ENCODE measurements at regions not wholly inside any gene's neighbourhood (a gene's known extent, or its start where the extent isn't known, plus 50 kb on each side); places are given as distances from the start of the nearest gene placed in this dataset.

GRCh38 chr9:129363216-129363873, 185.3 kb upstream of the IER5L start:
- TF ChIP-seq, protein P1, sequence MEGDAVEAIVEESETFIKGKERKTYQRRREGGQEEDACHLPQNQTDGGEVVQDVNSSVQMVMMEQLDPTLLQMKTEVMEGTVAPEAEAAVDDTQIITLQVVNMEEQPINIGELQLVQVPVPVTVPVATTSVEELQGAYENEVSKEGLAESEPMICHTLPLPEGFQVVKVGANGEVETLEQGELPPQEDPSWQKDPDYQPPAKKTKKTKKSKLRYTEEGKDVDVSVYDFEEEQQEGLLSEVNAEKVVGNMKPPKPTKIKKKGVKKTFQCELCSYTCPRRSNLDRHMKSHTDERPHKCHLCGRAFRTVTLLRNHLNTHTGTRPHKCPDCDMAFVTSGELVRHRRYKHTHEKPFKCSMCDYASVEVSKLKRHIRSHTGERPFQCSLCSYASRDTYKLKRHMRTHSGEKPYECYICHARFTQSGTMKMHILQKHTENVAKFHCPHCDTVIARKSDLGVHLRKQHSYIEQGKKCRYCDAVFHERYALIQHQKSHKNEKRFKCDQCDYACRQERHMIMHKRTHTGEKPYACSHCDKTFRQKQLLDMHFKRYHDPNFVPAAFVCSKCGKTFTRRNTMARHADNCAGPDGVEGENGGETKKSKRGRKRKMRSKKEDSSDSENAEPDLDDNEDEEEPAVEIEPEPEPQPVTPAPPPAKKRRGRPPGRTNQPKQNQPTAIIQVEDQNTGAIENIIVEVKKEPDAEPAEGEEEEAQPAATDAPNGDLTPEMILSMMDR (IDR thresholded peaks at IDR 0.05), result no peak
- TF ChIP-seq EP300 (IDR thresholded peaks at IDR 0.05), result no peak
- no peak for TF ChIP-seq POLR2A (IDR thresholded peaks at IDR 0.05; ENCODE audit: low read depth)

All from esophagus muscularis mucosa (tissue), 4 donors.